ENCODE measurements at regions not wholly inside any gene's neighbourhood (a gene's known extent, or its start where the extent isn't known, plus 50 kb on each side); places are given as distances from the start of the nearest gene placed in this dataset.

DNA sequence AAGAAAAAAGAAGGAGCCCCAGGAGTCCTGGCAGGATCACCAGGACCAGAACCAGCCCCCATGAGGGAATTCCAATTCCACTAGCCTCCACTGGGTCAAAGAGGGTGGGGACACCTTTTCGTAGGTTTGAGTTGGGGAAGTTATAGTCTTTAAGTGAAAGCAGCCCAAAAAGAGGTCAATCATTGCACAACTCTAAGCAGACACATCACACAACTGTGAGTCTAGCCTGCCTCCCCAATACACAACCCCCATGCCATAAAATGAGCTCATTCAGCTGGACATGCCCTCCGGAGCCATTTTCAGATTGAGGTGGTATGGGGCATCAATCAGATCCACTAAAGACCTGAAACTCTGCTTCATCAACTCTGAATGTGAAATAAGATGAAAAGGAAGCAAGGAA lies 179.9 kb downstream of the NPHP4 start:
- H3K27me3 ChIP-seq (replicated peaks): no peaks in the 10 kb centered on the region; the same call in 1 of the 2 replicates
- H3K9me3 ChIP-seq (replicated peaks): no peaks in the 10 kb centered on the region
- no peak overlapping the region for H3K27ac ChIP-seq
- H3K36me3 ChIP-seq: no peaks in the 10 kb centered on the region
- DNase-seq (ENCODE audit: low read depth in 1 of 2, low spot score in 2 of 2): no peak
- H3K4me3 ChIP-seq: no peak overlapping the region
- no peaks in the 10 kb centered on the region for H3K4me1 ChIP-seq (replicated peaks)

DNA sequence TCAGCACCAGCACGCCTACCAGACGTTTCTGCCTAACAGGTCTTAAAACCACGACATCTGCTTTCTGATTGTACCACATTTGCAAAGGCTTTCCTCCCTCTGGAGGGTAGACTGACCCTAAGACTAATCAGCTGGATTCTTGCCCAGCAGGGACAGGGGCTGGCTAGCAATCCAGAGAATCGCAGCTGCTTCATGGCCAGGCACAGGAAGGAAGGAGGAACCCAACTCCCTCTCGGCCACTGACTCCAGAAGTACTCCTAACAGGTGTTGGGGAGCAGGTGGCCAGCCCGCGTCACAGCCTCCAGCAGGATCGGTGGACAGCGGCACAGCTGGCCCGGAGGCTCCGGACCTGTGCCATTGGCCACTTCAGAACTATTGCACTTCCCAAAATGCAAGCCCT lies 180.8 kb downstream of the NPHP4 start:
- H3K36me3 ChIP-seq: no peaks in the 10 kb centered on the region
- H3K4me1 ChIP-seq (replicated peaks): no peaks in the 10 kb centered on the region
- H3K9me3 ChIP-seq (replicated peaks): no peaks in the 10 kb centered on the region
- no peak overlapping the region for H3K27ac ChIP-seq
- no peak overlapping the region for H3K4me3 ChIP-seq
- no peak for DNase-seq (ENCODE audit: low read depth in 1 of 2, low spot score in 2 of 2)
- H3K27me3 ChIP-seq (replicated peaks): no peaks in the 10 kb centered on the region; the same call in 1 of the 2 replicates

DNA sequence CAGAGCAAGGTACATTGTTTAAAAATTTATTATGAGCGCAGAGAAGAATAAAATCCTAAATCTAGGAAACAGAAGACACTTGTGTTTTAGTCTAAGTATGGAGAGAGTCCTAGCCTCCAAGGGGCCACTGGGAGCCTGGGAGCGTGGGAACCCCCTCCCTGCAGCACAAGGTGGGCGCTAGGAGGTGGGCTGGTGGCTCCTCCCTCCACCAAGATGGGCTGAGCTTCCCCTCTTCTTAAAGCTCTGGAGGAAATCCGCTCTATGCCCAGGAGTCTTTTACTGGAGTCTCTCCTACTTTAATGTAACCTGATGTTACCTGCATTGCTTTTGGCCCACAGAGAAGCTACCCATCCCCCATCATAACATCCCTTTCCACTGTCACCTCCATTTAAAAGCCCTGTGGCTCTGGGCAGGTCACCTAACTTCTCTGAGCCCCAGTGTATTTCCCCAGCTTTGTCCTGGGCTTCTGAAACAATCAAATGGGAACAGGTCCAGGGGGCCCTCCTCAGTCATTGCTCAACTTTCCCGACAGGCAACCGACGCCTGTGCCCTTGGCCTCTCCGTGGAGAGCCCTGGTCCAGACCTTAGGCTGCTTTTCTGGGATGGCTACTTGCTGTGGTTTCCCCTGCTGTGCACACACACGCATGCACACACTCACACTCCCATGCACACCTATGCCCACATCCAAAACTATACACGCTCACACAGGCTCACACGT lies 181.5 kb downstream of the NPHP4 start:
- Histone ChIP-seq H3K4me3 (no peak overlapping the region), H3K27ac (no peak overlapping the region), H3K27me3 (replicated peaks) (no peaks in the 10 kb centered on the region; the same call in 1 of the 2 replicates)

DNA sequence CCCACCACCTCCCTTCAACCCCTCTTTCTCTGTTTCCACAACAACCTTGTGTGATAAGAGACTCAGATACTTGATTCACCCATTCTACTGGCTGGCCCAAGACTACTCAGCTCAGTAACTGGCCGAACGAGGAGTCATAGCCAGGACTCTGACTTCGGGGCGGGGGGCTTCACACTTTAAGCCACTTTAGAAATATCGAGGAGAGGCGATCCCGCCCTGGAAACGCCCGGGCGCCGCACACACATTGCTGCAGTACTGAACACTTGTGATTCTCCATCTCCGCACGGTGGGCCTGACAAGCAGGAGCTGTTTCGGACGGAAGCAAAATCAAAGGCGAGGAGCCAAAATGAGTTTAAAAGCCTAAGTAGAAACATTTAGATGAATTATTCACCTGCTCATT lies 182.1 kb downstream of the NPHP4 start:
- H3K4me3 ChIP-seq: no peak overlapping the region
- no peaks in the 10 kb centered on the region for H3K9me3 ChIP-seq (replicated peaks)
- DNase-seq (ENCODE audit: low read depth in 1 of 2, low spot score in 2 of 2): no peak
- H3K27ac ChIP-seq: no peak overlapping the region
- H3K36me3 ChIP-seq: no peaks in the 10 kb centered on the region
- H3K27me3 ChIP-seq (replicated peaks): no peaks in the 10 kb centered on the region; the same call in 1 of the 2 replicates
- H3K4me1 ChIP-seq (replicated peaks): no peaks in the 10 kb centered on the region

More for the DNA sequence above, 181.5 kb downstream of the NPHP4 start:
- no peak for DNase-seq (ENCODE audit: low read depth in 1 of 2, low spot score in 2 of 2)
- H3K4me1 ChIP-seq (replicated peaks): no peaks in the 10 kb centered on the region
- no peaks in the 10 kb centered on the region for H3K9me3 ChIP-seq (replicated peaks)
- H3K36me3 ChIP-seq: no peaks in the 10 kb centered on the region

DNA sequence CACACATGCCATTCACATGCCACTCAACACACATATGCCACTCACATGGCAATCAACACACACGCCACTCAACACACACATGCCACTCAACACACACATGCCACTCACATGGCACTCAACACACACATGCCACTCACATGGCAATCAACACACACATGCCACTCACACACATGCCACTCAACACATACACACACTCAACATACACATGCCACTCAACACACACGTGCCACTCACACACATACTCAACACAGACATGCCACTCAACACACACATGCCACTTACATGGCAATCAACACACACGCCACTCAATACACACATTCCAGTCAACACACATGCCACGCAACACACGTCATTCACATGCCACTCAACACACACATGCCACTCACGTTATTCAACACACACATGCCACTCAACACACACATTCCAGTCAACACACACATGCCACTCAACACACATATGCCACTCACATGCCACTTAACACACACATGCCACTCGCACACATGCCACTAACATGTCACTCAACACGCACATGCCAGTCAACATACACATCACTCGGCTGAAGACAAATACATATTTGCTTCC lies 182.9 kb downstream of the NPHP4 start:
- no peaks in the 10 kb centered on the region for H3K4me1 ChIP-seq (replicated peaks)
- peaks cover 2% of the 10 kb centered on the region; the same call in 1 of the 2 replicates for H3K9me3 ChIP-seq (replicated peaks)
- DNase-seq (ENCODE audit: low read depth in 1 of 2, low spot score in 2 of 2): no peak
- H3K27ac ChIP-seq: no peak overlapping the region
- no peaks in the 10 kb centered on the region for H3K36me3 ChIP-seq
- H3K4me3 ChIP-seq: no peak overlapping the region
- H3K27me3 ChIP-seq (replicated peaks): no peaks in the 10 kb centered on the region; the same call in 1 of the 2 replicates

DNA sequence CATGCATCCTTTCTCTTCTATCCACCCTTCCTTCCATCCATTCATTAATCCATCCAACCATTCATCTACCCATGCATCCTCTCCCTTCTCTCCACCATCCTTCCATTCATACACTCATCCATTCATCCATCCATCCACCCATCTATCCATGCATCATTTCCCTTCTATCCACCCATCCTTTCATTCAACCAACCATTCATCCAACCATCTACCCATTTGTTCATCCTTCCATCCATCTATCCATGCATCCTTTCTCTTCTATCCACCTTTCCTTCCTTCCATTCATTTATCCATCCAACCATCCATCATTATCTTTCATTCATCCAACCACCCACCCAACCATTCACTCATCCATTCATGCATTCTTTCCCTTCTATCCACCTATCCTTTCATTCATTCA lies 188.4 kb downstream of the NPHP4 start:
- no peak overlapping the region for H3K4me3 ChIP-seq
- no peak for DNase-seq (ENCODE audit: low read depth in 1 of 2, low spot score in 2 of 2)
- no peaks in the 10 kb centered on the region for H3K27me3 ChIP-seq (replicated peaks)
- H3K36me3 ChIP-seq: no peaks in the 10 kb centered on the region
- no peaks in the 10 kb centered on the region for H3K4me1 ChIP-seq (replicated peaks)
- H3K27ac ChIP-seq: no peak overlapping the region
- H3K9me3 ChIP-seq (replicated peaks): peaks cover 6% of the 10 kb centered on the region; the same call in 1 of the 2 replicates

DNA sequence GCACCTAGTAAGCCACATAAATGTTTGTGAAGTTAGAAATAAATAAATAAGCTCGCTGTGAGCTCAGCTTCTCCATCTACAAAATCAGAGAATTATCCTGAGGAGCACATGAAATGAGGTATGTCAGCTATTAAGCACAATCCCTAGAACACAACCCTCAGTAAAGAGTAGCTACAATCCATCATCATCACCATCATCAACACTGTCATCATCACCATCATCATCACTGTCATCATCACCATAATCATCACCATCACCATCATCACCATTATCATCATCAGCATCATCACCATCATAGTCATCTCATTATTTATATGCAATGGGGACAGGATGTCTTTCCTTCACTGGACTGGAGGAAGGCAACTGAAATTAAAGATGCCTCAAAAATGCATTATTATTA lies 189.6 kb downstream of the NPHP4 start:
- Histone ChIP-seq H3K27me3 (replicated peaks) (no peaks in the 10 kb centered on the region), H3K27ac (no peak overlapping the region), H3K4me3 (no peak overlapping the region), H3K9me3 (replicated peaks) (peaks cover 6% of the 10 kb centered on the region; the same call in 1 of the 2 replicates), H3K4me1 (replicated peaks) (no peaks in the 10 kb centered on the region), H3K36me3 (no peaks in the 10 kb centered on the region)
- DNase-seq (ENCODE audit: low read depth in 1 of 2, low spot score in 2 of 2): no peak

DNA sequence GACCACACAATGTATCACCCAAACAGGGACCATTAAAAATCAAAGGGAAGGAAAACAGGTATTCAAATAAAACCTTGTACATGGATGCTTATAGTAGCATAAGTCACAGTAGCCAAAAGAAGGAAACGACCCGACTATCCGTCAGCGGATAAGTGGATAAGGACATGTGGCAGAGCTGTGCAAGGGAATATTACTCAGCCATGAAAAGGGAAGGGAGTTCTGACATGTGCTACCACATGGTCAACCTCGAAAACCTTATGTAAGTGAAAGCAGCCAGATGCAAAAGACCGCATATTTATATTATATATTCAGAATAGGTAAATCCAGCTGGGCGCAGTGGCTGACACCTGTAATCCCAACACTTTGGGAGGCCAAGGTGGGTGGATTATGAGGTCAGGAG lies 193.3 kb downstream of the NPHP4 start:
- no peak for DNase-seq (ENCODE audit: low read depth in 1 of 2, low spot score in 2 of 2)
- Histone ChIP-seq H3K36me3 (no peaks in the 10 kb centered on the region), H3K9me3 (replicated peaks) (peaks cover under 1% of the 10 kb centered on the region; the same call in 1 of the 2 replicates), H3K4me1 (replicated peaks) (no peaks in the 10 kb centered on the region), H3K4me3 (no peak overlapping the region), H3K27me3 (replicated peaks) (no peaks in the 10 kb centered on the region), H3K27ac (no peak overlapping the region)

DNA sequence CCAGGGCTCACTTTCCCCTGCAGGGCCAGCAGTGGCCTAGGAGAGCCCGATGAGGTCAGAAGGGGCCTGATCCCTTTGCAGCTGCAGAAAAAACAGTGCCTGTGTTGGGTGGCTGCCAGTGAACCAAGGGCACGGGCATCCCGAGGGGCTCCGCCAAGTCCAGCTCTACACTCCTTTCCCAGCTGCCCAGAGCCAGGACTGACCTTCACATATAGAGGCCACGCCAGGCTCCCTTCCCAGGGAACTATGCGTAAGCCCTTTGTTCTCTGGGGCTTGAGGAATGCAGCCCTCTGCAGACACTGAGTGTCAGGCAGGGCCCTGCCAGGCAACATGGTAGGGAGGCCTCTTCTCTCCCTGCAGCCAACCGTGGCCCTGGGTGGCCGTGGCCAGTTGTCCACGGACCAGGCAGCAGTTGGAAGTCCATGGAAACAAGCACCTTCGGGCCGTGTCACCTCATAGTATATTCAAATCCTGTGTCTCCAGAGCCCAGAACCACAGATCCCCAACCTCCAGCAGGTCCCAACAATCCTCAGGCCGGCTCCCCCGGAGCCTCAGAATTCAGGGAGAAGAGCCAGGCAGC lies 194.0 kb downstream of the NPHP4 start:
- no peak overlapping the region for H3K27ac ChIP-seq
- H3K27me3 ChIP-seq (replicated peaks): no peaks in the 10 kb centered on the region
- DNase-seq (ENCODE audit: low read depth in 1 of 2, low spot score in 2 of 2): no peak
- H3K9me3 ChIP-seq (replicated peaks): no peaks in the 10 kb centered on the region
- H3K4me1 ChIP-seq (replicated peaks): no peaks in the 10 kb centered on the region
- no peaks in the 10 kb centered on the region for H3K36me3 ChIP-seq
- no peak overlapping the region for H3K4me3 ChIP-seq

DNA sequence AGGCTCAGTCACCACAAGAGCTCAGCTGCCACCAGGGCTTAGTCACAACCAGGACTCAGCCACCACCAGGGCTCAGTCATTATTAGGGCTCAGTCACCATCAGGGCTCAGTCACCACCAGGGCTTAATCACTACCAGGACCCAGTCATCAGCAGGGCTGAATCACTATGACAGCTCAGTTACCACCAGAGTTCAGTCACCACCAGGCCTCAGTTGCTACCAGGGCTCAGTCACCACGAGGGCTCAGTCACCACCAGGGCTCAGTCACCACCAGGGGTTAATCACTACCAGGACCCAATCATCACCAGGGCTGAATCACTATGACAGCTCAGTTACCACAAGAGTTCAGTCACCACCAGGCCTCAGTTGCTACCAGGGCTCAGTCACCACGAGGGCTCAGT lies 196.2 kb downstream of the NPHP4 start:
- no peak overlapping the region for H3K27ac ChIP-seq
- no peak for DNase-seq (ENCODE audit: low read depth in 1 of 2, low spot score in 2 of 2)
- no peaks in the 10 kb centered on the region for H3K4me1 ChIP-seq (replicated peaks)
- no peaks in the 10 kb centered on the region for H3K9me3 ChIP-seq (replicated peaks)
- no peaks in the 10 kb centered on the region for H3K27me3 ChIP-seq (replicated peaks)
- no peak overlapping the region for H3K4me3 ChIP-seq
- no peaks in the 10 kb centered on the region for H3K36me3 ChIP-seq

DNA sequence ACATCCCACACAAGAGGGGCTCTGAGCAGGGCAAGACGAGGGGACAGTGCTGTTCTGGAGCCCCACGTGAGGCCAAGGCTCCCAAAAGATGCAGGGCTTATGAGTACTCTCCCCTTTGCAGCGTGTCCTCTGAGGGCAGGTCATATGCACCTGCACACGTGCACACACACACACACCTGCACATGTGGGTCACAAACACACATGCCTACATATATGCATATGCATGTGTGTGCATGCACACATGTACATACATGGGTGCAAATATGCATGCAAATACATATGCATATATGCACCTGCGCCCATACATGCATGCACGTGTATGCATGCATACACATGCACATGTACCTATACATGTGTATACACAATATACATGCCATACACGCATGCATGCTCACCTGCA lies 197.9 kb downstream of the NPHP4 start:
- H3K4me1 ChIP-seq (replicated peaks): no peaks in the 10 kb centered on the region
- DNase-seq (ENCODE audit: low read depth in 1 of 2, low spot score in 2 of 2): no peak
- no peak overlapping the region for H3K4me3 ChIP-seq
- no peaks in the 10 kb centered on the region for H3K27me3 ChIP-seq (replicated peaks)
- H3K27ac ChIP-seq: no peak overlapping the region
- H3K9me3 ChIP-seq (replicated peaks): no peaks in the 10 kb centered on the region
- H3K36me3 ChIP-seq: no peaks in the 10 kb centered on the region

DNA sequence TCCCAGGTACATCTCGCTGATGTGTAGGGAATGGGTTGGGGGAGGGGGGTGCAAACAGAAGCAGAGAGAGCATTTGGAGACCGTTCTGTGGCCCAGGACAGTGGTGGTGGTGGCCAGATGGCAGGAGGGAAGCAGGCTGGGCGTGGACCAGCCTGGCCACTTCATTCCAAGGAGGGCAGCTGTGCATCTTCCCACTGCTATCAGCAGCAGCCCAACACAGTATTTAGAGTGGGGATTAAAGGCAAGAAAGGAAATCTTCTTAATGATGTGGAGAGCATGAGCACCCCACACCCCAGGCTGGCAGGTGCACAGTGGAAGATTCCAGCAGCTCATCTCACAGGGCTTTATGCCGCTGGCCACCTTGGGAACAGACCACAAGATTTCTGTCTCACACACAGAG lies 198.7 kb downstream of the NPHP4 start:
- Histone ChIP-seq H3K4me1 (replicated peaks) (no peaks in the 10 kb centered on the region), H3K27me3 (replicated peaks) (no peaks in the 10 kb centered on the region), H3K27ac (no peak overlapping the region), H3K4me3 (no peak overlapping the region), H3K9me3 (replicated peaks) (no peaks in the 10 kb centered on the region), H3K36me3 (no peaks in the 10 kb centered on the region)
- DNase-seq (ENCODE audit: low read depth in 1 of 2, low spot score in 2 of 2): no peak

DNA sequence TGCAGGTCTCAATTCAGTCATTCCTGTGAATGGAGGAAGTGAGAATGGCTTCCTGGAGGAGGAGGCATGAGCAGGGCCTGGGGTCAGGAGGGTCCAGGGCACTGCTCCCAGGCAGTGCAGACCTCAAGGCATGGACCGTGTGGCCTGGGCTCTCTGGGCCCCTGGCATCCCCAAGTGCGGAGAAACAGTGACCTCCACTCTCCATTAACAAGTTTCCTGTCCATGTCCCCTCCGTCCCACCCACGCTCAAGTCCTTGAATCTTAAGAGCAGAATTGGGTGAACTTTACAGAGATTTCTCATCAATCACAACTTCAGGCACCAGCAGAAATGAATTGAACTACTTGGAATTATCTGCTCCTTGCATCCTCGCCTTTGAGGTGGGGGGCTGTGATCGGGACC lies 211.1 kb downstream of the NPHP4 start:
- Histone ChIP-seq H3K9me3 (replicated peaks) (no peaks in the 10 kb centered on the region), H3K4me3 (no peak overlapping the region), H3K4me1 (replicated peaks) (no peaks in the 10 kb centered on the region), H3K27me3 (replicated peaks) (no peaks in the 10 kb centered on the region), H3K36me3 (no peaks in the 10 kb centered on the region), H3K27ac (no peak overlapping the region)
- no peak for DNase-seq (ENCODE audit: low read depth in 1 of 2, low spot score in 2 of 2)

DNA sequence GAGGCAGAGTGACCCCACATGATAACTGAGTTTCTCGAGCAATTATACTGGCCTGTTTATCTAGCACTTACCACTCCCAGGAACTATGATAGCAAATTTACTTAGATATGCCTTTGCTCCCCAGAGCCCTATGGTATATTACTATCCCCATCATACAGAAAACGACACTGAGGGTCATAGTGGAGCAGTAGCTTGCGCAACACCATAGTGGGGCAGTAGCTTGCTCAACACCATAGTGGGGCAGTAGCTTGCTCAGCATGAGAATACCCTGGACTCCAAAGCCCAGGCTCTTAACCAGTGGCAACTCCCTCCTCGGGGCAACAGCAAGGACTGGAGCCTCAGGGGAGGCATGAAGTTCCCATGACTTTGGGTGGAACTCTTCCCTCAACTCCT lies 211.9 kb downstream of the NPHP4 start:
- H3K4me1 ChIP-seq (replicated peaks): no peaks in the 10 kb centered on the region
- DNase-seq (ENCODE audit: low read depth in 1 of 2, low spot score in 2 of 2): no peak

More for the DNA sequence above, 211.9 kb downstream of the NPHP4 start:
- no peaks in the 10 kb centered on the region for H3K27me3 ChIP-seq (replicated peaks)
- no peaks in the 10 kb centered on the region for H3K36me3 ChIP-seq
- H3K4me3 ChIP-seq: no peak overlapping the region
- H3K9me3 ChIP-seq (replicated peaks): no peaks in the 10 kb centered on the region
- H3K27ac ChIP-seq: no peak overlapping the region
